PC-9 (cell line): ENCODE measurements at regions not wholly inside any gene's neighbourhood (a gene's known extent, or its start where the extent isn't known, plus 50 kb on each side); places are given as distances from the start of the nearest gene placed in this dataset.

Experiments
- BruUV-seq: library from RNA; stranded (reverse); fragments of 400-500 nt; replicated peaks from 2 replicates; lab custom pipeline; 2021; lab: Mats Ljungman, UMichigan
- CTCF ChIA-PET: fragments of 300-600 bp; sonication (Branson Sonifier 250); formaldehyde crosslinking; loops from one replicate; lab custom pipeline; 2022; ENCODE audit warnings: antibody characterized with exemption; lab: Charles Lee
- POLR2A ChIA-PET: fragments of 300-600 bp; sonication (Branson Sonifier 250); formaldehyde crosslinking; loops from one replicate; lab custom pipeline; 2022; ENCODE audit warnings: antibody characterized with exemption; ENCODE audit not compliant: unreplicated experiment; lab: Charles Lee
- DNase-seq, 2 experiments: peaks; one replicate each; pipeline versions ENCODE4 v3.0.0 to v3.0.0-alpha.2; 2015 to 2022; ENCODE audit warnings: mixed read lengths in 1 of 2
- H2AFZ ChIP-seq: fragments of 200-600 bp; sonication (generic); 2 replicates; pipeline ENCODE4 v1.8.1; 2017; ENCODE audit warnings: antibody characterized with exemption
- H3F3A ChIP-seq: fragments of 200-600 bp; sonication (generic); 2 replicates; pipeline ENCODE4 v1.8.1; 2017; ENCODE audit warnings: antibody characterized with exemption, mild to moderate bottlenecking, low read depth; ENCODE audit not compliant: insufficient read depth
- H3K27ac ChIP-seq: fragments of 200-600 bp; sonication (generic); 2 replicates; pipeline ENCODE4 v1.6.1; 2016; ENCODE audit warnings: mixed run types
- H3K27me3 ChIP-seq: fragments of 200-600 bp; sonication (generic); 2 replicates; pipeline ENCODE4 v1.6.1; 2016; ENCODE audit warnings: low read depth, mixed run types; ENCODE audit not compliant: insufficient read depth
- H3K36me3 ChIP-seq: fragments of 200-600 bp; sonication (generic); 2 replicates; pipeline ENCODE4 v1.6.1; 2016; ENCODE audit warnings: low read depth, mixed run types
- H3K4me1 ChIP-seq: fragments of 200-600 bp; sonication (generic); replicated peaks from 2 replicates; pipeline ENCODE4 v1.6.1; 2016; ENCODE audit warnings: mixed run types; ENCODE audit not compliant: insufficient read depth
- H3K4me2 ChIP-seq: fragments of 200-600 bp; sonication (generic); 2 replicates; pipeline ENCODE4 v1.6.1; 2017; ENCODE audit warnings: mixed run types
- H3K4me3 ChIP-seq: fragments of 200-600 bp; sonication (generic); 2 replicates; pipeline ENCODE4 v1.6.1; 2016; ENCODE audit warnings: mixed run types
- H3K79me2 ChIP-seq: fragments of 200-600 bp; sonication (generic); 2 replicates; pipeline ENCODE4 v1.6.1; 2017; ENCODE audit warnings: low read depth, mixed run types
- H3K9me2 ChIP-seq: fragments of 200-600 bp; sonication (generic); 2 replicates; pipeline ENCODE4 v1.8.1; 2017; ENCODE audit warnings: mild to moderate bottlenecking; ENCODE audit not compliant: insufficient read depth
- H3K9me3 ChIP-seq: fragments of 200-600 bp; sonication (generic); 2 replicates; pipeline ENCODE4 v1.8.1; 2016; ENCODE audit warnings: low read depth; ENCODE audit not compliant: insufficient read depth
- H4K20me1 ChIP-seq: fragments of 200-600 bp; sonication (generic); 2 replicates; pipeline ENCODE4 v1.8.1; 2017; ENCODE audit not compliant: insufficient read depth
- EZH2 ChIP-seq: fragments of 200-600 bp; sonication (generic); IDR thresholded peaks from 2 replicates; pipeline ENCODE4 v1.8.0; 2017; ENCODE audit warnings: antibody characterized with exemption, low read depth
- intact Hi-C: fragments of 100-400 bp; cut with micrococcal nuclease; formaldehyde crosslinking; loops from one replicate; pipeline ENCODE4 v1.10.0; 2022; ENCODE audit not compliant: unreplicated experiment
- TF ChIP-seq, protein P1 (sequence below): fragments of 200-600 bp; sonication (generic); conservative IDR thresholded peaks from 2 replicates; pipeline ENCODE4 v1.6.1; 2017; ENCODE audit warnings: mixed run types, antibody characterized with exemption, mild to moderate bottlenecking, moderate library complexity

DNA sequence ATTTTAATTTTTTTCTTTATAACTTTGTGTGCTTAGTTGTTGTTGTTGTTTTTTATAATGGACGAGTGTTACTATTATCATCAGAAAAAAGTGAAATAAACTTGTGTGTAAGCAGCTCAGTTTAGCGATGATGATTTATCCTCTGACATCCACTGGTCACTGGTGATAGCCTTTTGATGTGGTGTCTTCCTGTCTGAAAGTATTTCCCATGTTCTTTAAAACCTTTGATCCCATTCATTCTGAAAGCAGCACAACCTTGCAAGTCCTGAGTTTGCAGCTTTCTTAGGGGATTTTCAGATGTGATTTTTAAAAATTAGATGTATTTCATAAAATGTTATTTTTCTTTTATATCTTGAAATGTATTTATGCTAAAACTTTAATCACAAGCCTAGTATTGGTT, 85.9 kb upstream of the ZPLD1 start:
- Histone ChIP-seq H3K27me3 (no peaks in the 10 kb centered on the region), H2AFZ (no peak overlapping the region), H3F3A (no peaks in the 10 kb centered on the region; the same call in 1 of the 2 replicates), H3K79me2 (no peaks in the 10 kb centered on the region), H3K4me3 (no peak overlapping the region), H3K9me2 (no peaks in the 10 kb centered on the region), H3K36me3 (no peaks in the 10 kb centered on the region), H3K4me2 (no peak overlapping the region), H3K9me3 (peaks cover 9% of the 10 kb centered on the region; the same call in 1 of the 2 replicates), H3K4me1 (peaks cover under 1% of the 10 kb centered on the region; the same call in 1 of the 2 replicates), H3K27ac (no peak overlapping the region), H4K20me1 (no peaks in the 10 kb centered on the region)
- intact Hi-C loops, result no loop called here
- CTCF ChIA-PET, result interaction anchor here (0.7 kb wide), 1 partner anchor 663 kb away, joined by 3 read pairs; no protein-coding TSS in a partner anchor
- no peak for DNase-seq
- no TSS peak for BruUV-seq
- no peak for TF ChIP-seq EZH2
- POLR2A ChIA-PET, result no interaction called here

GRCh38 chr3:102353148-102353547, 81.7 kb upstream of the ZPLD1 start:
- H3K9me3 ChIP-seq, result peaks cover 17% of the 10 kb centered on the region
- no peak overlapping the region for H3K4me3 ChIP-seq
- no peak overlapping the region; the same call in 1 of the 2 replicates for H2AFZ ChIP-seq
- H3K9me2 ChIP-seq, result no peaks in the 10 kb centered on the region
- intact Hi-C loops, result loop anchor here (10.0 kb wide), 1 partner anchor 182 kb away; no protein-coding TSS in a partner anchor
- no peaks in the 10 kb centered on the region for H4K20me1 ChIP-seq
- POLR2A ChIA-PET, result no interaction called here
- no peak overlapping the region for H3K4me2 ChIP-seq
- H3K27ac ChIP-seq, result no peak overlapping the region
- CTCF ChIA-PET, result no interaction called here
- no peaks in the 10 kb centered on the region for H3K27me3 ChIP-seq
- no peaks in the 10 kb centered on the region for H3K79me2 ChIP-seq
- DNase-seq, result no peak
- H3F3A ChIP-seq, result peaks cover 20% of the 10 kb centered on the region
- BruUV-seq, result no TSS peak
- no peaks in the 10 kb centered on the region for H3K36me3 ChIP-seq
- H3K4me1 ChIP-seq, result peaks cover 23% of the 10 kb centered on the region
- TF ChIP-seq, protein P1, sequence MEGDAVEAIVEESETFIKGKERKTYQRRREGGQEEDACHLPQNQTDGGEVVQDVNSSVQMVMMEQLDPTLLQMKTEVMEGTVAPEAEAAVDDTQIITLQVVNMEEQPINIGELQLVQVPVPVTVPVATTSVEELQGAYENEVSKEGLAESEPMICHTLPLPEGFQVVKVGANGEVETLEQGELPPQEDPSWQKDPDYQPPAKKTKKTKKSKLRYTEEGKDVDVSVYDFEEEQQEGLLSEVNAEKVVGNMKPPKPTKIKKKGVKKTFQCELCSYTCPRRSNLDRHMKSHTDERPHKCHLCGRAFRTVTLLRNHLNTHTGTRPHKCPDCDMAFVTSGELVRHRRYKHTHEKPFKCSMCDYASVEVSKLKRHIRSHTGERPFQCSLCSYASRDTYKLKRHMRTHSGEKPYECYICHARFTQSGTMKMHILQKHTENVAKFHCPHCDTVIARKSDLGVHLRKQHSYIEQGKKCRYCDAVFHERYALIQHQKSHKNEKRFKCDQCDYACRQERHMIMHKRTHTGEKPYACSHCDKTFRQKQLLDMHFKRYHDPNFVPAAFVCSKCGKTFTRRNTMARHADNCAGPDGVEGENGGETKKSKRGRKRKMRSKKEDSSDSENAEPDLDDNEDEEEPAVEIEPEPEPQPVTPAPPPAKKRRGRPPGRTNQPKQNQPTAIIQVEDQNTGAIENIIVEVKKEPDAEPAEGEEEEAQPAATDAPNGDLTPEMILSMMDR, result no peak
- no peak for TF ChIP-seq EZH2

GRCh38 chr3:102353805-102354204, 81.0 kb upstream of the ZPLD1 start:
- no peaks in the 10 kb centered on the region for H3K9me2 ChIP-seq
- no peaks in the 10 kb centered on the region for H3K36me3 ChIP-seq
- ChIA-PET CTCF (interaction anchor here (0.5 kb wide), 1 partner anchor 352 kb away, joined by 3 read pairs; no protein-coding TSS in a partner anchor), POLR2A (no interaction called here)
- no peak overlapping the region for H3K4me2 ChIP-seq
- no peak overlapping the region for H2AFZ ChIP-seq
- no peaks in the 10 kb centered on the region for H4K20me1 ChIP-seq
- peaks cover 20% of the 10 kb centered on the region for H3F3A ChIP-seq
- H3K9me3 ChIP-seq, result peaks cover 17% of the 10 kb centered on the region
- H3K4me1 ChIP-seq, result peaks cover 23% of the 10 kb centered on the region
- no peaks in the 10 kb centered on the region for H3K79me2 ChIP-seq
- H3K27ac ChIP-seq, result no peak overlapping the region
- H3K27me3 ChIP-seq, result no peaks in the 10 kb centered on the region
- no peak for TF ChIP-seq EZH2
- TF ChIP-seq, protein P1, result no peak
- intact Hi-C loops, result loop anchor here (10.0 kb wide), 1 partner anchor 181 kb away; no protein-coding TSS in a partner anchor
- no peak for DNase-seq
- BruUV-seq, result no TSS peak
- no peak overlapping the region for H3K4me3 ChIP-seq
